ENCODE measurements at regions not wholly inside any gene's neighbourhood (a gene's known extent, or its start where the extent isn't known, plus 50 kb on each side); places are given as distances from the start of the nearest gene placed in this dataset.
"Not testable (repeated sequence)": the region's sequence is repeated elsewhere in the genome, so short reads cannot be mapped to it uniquely, and the experiment has no call there.

DNA sequence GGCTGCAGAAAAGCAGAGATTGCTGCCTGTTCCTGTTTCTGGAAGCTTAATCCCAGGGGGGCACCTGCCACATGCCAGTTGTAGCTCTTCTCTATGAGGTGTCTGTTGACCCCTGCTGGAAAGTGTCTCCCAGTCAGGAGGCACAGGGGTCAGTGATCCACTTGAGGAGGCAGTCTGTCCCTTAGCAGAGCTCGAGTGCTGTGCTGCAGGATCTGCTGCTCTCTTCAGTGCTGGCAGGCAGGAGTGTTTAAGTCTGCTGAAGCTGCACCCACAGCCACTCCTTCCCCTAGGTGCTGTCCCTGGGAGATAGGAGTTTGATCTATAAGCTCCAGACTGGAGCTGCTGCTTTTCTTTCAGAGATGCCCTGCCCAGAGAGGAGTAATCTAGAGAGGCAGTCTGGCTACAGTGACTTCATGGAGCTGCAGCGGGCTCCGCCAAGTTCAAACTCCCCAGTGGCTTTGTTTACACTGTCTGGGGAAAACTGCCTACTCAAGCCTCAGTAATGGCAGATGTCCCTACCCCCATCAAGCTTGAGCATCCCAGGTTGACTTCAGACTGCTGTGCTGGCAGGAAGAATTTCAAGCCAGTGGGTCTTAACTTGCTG is 57.6 kb upstream of the CROT start:
- TF ChIP-seq, protein P1, sequence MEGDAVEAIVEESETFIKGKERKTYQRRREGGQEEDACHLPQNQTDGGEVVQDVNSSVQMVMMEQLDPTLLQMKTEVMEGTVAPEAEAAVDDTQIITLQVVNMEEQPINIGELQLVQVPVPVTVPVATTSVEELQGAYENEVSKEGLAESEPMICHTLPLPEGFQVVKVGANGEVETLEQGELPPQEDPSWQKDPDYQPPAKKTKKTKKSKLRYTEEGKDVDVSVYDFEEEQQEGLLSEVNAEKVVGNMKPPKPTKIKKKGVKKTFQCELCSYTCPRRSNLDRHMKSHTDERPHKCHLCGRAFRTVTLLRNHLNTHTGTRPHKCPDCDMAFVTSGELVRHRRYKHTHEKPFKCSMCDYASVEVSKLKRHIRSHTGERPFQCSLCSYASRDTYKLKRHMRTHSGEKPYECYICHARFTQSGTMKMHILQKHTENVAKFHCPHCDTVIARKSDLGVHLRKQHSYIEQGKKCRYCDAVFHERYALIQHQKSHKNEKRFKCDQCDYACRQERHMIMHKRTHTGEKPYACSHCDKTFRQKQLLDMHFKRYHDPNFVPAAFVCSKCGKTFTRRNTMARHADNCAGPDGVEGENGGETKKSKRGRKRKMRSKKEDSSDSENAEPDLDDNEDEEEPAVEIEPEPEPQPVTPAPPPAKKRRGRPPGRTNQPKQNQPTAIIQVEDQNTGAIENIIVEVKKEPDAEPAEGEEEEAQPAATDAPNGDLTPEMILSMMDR (conservative IDR thresholded peaks at IDR 0.05; ENCODE audit: control insufficient read depth, insufficient read depth, low read depth, low read length), result no peak
- no peak overlapping the region for H3K4me3 ChIP-seq (ENCODE audit: control insufficient read depth, low read depth, low read length)
- DNase-seq (ENCODE audit: low read depth), result no peak

DNA sequence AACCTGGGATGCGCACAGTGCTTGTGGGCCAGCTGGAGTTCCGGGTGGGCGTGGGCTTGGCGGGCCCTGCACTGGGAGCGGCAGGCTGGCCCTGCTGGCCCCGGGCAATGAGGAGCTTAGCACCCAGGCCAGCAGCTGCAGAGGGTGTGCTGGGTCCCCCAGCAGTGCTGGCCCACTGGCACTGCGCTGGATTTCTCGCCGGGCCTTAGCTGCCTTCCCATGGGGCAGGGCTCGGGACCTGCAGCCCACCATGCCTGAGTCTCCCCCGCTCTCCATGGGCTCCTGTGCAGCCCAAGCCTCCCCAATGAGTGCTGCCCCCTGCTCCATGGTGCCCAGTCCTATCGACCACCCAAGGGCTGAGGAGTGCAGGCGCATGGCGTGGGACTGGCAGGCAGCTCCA is 56.7 kb upstream of the CROT start:
- not testable (repeated sequence) for H3K4me3 ChIP-seq (ENCODE audit: control insufficient read depth, low read depth, low read length); DNase-seq (ENCODE audit: low read depth)

GRCh38 chr7:87295565-87295964 is 49.9 kb upstream of the CROT start:
- H3K4me3 ChIP-seq (ENCODE audit: control insufficient read depth, low read depth, low read length), result not testable (repeated sequence)

More at GRCh38 chr7:87295565-87295964, 49.9 kb upstream of the CROT start:
- DNase-seq (ENCODE audit: low read depth), result peak; percentile 55

All from fibroblast of mammary gland (primary cell).